GM12872 (cell line): ENCODE measurements at regions not wholly inside any gene's neighbourhood (a gene's known extent, or its start where the extent isn't known, plus 50 kb on each side); places are given as distances from the start of the nearest gene placed in this dataset.

Experiments
- CTCF ChIP-seq: IDR thresholded peaks from 3 replicates; pipeline ENCODE4 v1.5.1; 2011; ENCODE audit warnings: low read depth, mild to moderate bottlenecking, low read length, moderate library complexity; ENCODE audit not compliant: insufficient read depth

GRCh38 chr5:67636850-67637524, 440.4 kb upstream of the CD180 start:
- no peak for TF ChIP-seq CTCF

GRCh38 chr5:67636091-67636490, 439.5 kb upstream of the CD180 start:
- no peak for TF ChIP-seq CTCF

- TF ChIP-seq CTCF = no peak
Observed at GRCh38 chr5:67623078-67623477, 426.5 kb upstream of the CD180 start.

GRCh38 chr5:67620424-67621397, 424.1 kb upstream of the CD180 start:
- TF ChIP-seq CTCF = no peak

GRCh38 chr5:67619636-67620035, 423.0 kb upstream of the CD180 start:
- no peak for TF ChIP-seq CTCF

GRCh38 chr5:67619235-67619634, 422.6 kb upstream of the CD180 start:
- TF ChIP-seq CTCF = no peak

GRCh38 chr5:67617051-67617450, 420.5 kb upstream of the CD180 start:
- TF ChIP-seq CTCF = no peak
